Lower leg skin (tissue), 4 donors: ENCODE measurements at regions not wholly inside any gene's neighbourhood (a gene's known extent, or its start where the extent isn't known, plus 50 kb on each side); places are given as distances from the start of the nearest gene placed in this dataset.
"Not testable (repeated sequence)": the region's sequence is repeated elsewhere in the genome, so short reads cannot be mapped to it uniquely, and the experiment has no call there.

Experiments used
- DNase-seq, 2 donors: peaks; one replicate each; pipeline ENCODE4 v3.0.0-alpha.2; 2019; ENCODE audit warnings: low spot score in 2 of 2
- H3K4me3 ChIP-seq: fragments of 200-600 bp; sonication (generic); 2 replicates; pipeline ENCODE4 v1.5.1; 2017; ENCODE audit warnings: mild to moderate bottlenecking, low read depth; ENCODE audit not compliant: poor library complexity, severe bottlenecking
- CTCF ChIP-seq, 3 donors: fragments of 450-650 bp; IDR thresholded peaks; one replicate each; pipeline ENCODE4 v1.5.1; 2016; ENCODE audit warnings: antibody characterized with exemption in 3 of 3, mild to moderate bottlenecking in 3 of 3, moderate library complexity in 2 of 3
- POLR2A ChIP-seq, 2 donors: fragments of 450-650 bp; IDR thresholded peaks; one replicate each; pipeline ENCODE4 v1.6.1; 2016 to 2017; ENCODE audit warnings: antibody characterized with exemption in 2 of 2, mild to moderate bottlenecking in 1 of 2, moderate library complexity in 1 of 2
- WGBS, 2 donors: methylation state at CpG; one replicate each; pipeline ENCODE4 v1.1.5; 2018; 5-methylcytosine and 5-hydroxymethylcytosine counted together
- intact Hi-C: fragments of 100-400 bp; cut with DNase I; formaldehyde crosslinking; loops from one replicate; pipeline ENCODE4 v1.15.0; 2023; ENCODE audit warnings: low total_unique reads

GRCh38 chr15:62653122-62653521 lies 389.4 kb upstream of the TPM1 start:
- DNase-seq = no peak
- WGBS, 2 donors = 92 to 95% methylated on average over 3 of the region's 3 CpGs
- intact Hi-C loops = loop anchor here (5.0 kb wide), 1 partner anchor 979 kb away; no protein-coding TSS in a partner anchor
- H3K4me3 ChIP-seq = no peak overlapping the region
- TF ChIP-seq POLR2A (IDR thresholded peaks at IDR 0.05) (no peak), CTCF (IDR thresholded peaks at IDR 0.05) (no peak)

- 90 to 91% methylated on average over 10 of the region's 10 CpGs for WGBS, 2 donors
- TF ChIP-seq POLR2A (IDR thresholded peaks at IDR 0.05) (no peak), CTCF (IDR thresholded peaks at IDR 0.05) (no peak)
- no peak for DNase-seq
- intact Hi-C loops = no loop called here
- no peak overlapping the region for H3K4me3 ChIP-seq
Measured at GRCh38 chr15:62656071-62656470, 386.5 kb upstream of the TPM1 start.

GRCh38 chr15:62657501-62657900 lies 385.0 kb upstream of the TPM1 start:
- DNase-seq, intact Hi-C loops, H3K4me3 ChIP-seq: not testable (repeated sequence)
- WGBS, 2 donors = 77 to 80% methylated on average over 7 of the region's 7 CpGs

- WGBS, 2 donors = 69 to 77% methylated on average over 11 of the region's 11 CpGs
- no peak overlapping the region for H3K4me3 ChIP-seq
- no peak for DNase-seq
- intact Hi-C loops = no loop called here
- TF ChIP-seq POLR2A (IDR thresholded peaks at IDR 0.05) = no peak
- no peak for TF ChIP-seq CTCF (IDR thresholded peaks at IDR 0.05)
Measured at GRCh38 chr15:62658498-62658897, 384.0 kb upstream of the TPM1 start.

- no peak overlapping the region for H3K4me3 ChIP-seq
- no peak for DNase-seq
- intact Hi-C loops = no loop called here
- TF ChIP-seq POLR2A (IDR thresholded peaks at IDR 0.05) (no peak), CTCF (IDR thresholded peaks at IDR 0.05) (no peak)
Measured at GRCh38 chr15:62663547-62663946, 379.0 kb upstream of the TPM1 start.

GRCh38 chr15:62665449-62665848 lies 377.1 kb upstream of the TPM1 start:
- H3K4me3 ChIP-seq = no peak overlapping the region
- no peak for TF ChIP-seq CTCF (IDR thresholded peaks at IDR 0.05)
- TF ChIP-seq POLR2A (IDR thresholded peaks at IDR 0.05) = no peak
- WGBS, 2 donors = 71 to 79% methylated on average over 4 of the region's 4 CpGs
- intact Hi-C loops = no loop called here
- no peak for DNase-seq
